ENCODE measurements at regions not wholly inside any gene's neighbourhood (a gene's known extent, or its start where the extent isn't known, plus 50 kb on each side); places are given as distances from the start of the nearest gene placed in this dataset.

DNA sequence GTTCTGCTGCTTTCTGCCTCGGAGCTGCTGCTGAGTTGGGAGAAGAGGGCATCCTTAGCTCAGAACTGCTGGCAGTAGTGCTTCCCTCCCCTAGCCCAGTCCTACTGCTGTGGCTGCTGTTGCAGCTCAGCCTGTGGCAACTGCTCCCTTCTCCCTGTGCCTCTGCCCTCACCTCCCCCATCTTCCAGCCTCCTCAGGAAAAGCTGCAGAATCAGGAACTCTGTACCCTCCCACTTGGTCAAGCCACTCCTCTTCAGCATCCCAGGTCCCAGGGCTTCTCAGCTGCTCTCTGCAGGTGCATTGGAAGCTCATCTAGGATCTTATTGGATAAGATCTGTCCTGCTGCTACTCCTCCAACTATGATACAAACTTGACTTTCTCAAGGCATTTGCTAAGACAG lies 316.7 kb downstream of the BRINP2 start:
- TF ChIP-seq EGR1 (IDR thresholded peaks at IDR 0.05) (no peak), RAD21 (IDR thresholded peaks at IDR 0.05; ENCODE audit: low read depth) (no peak), NFIC (IDR thresholded peaks at IDR 0.05) (no peak), YY1 (IDR thresholded peaks at IDR 0.05; ENCODE audit: low read depth) (no peak), TEAD4 (IDR thresholded peaks at IDR 0.05) (no peak), ZBTB7A (IDR thresholded peaks at IDR 0.05; ENCODE audit: low read depth) (no peak), TAF1 (IDR thresholded peaks at IDR 0.05; ENCODE audit: low read depth) (no peak), TCF12 (IDR thresholded peaks at IDR 0.05; ENCODE audit: low read depth) (no peak), EP300 (IDR thresholded peaks at IDR 0.05; ENCODE audit: borderline replicate concordance) (no peak), CEBPB (IDR thresholded peaks at IDR 0.05) (no peak), CREB1 (IDR thresholded peaks at IDR 0.05; ENCODE audit: low read depth) (no peak), FOXM1 (IDR thresholded peaks at IDR 0.05; ENCODE audit: borderline replicate concordance, low read depth) (no peak)
- TF ChIP-seq, protein P1, sequence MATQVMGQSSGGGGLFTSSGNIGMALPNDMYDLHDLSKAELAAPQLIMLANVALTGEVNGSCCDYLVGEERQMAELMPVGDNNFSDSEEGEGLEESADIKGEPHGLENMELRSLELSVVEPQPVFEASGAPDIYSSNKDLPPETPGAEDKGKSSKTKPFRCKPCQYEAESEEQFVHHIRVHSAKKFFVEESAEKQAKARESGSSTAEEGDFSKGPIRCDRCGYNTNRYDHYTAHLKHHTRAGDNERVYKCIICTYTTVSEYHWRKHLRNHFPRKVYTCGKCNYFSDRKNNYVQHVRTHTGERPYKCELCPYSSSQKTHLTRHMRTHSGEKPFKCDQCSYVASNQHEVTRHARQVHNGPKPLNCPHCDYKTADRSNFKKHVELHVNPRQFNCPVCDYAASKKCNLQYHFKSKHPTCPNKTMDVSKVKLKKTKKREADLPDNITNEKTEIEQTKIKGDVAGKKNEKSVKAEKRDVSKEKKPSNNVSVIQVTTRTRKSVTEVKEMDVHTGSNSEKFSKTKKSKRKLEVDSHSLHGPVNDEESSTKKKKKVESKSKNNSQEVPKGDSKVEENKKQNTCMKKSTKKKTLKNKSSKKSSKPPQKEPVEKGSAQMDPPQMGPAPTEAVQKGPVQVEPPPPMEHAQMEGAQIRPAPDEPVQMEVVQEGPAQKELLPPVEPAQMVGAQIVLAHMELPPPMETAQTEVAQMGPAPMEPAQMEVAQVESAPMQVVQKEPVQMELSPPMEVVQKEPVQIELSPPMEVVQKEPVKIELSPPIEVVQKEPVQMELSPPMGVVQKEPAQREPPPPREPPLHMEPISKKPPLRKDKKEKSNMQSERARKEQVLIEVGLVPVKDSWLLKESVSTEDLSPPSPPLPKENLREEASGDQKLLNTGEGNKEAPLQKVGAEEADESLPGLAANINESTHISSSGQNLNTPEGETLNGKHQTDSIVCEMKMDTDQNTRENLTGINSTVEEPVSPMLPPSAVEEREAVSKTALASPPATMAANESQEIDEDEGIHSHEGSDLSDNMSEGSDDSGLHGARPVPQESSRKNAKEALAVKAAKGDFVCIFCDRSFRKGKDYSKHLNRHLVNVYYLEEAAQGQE (IDR thresholded peaks at IDR 0.05; ENCODE audit: low read depth) = no peak
- TF ChIP-seq, protein P2, sequence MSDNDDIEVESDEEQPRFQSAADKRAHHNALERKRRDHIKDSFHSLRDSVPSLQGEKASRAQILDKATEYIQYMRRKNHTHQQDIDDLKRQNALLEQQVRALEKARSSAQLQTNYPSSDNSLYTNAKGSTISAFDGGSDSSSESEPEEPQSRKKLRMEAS (IDR thresholded peaks at IDR 0.05) = no peak
- TF ChIP-seq, protein P3, sequence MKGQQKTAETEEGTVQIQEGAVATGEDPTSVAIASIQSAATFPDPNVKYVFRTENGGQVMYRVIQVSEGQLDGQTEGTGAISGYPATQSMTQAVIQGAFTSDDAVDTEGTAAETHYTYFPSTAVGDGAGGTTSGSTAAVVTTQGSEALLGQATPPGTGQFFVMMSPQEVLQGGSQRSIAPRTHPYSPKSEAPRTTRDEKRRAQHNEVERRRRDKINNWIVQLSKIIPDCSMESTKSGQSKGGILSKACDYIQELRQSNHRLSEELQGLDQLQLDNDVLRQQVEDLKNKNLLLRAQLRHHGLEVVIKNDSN (IDR thresholded peaks at IDR 0.05) = no peak

DNA sequence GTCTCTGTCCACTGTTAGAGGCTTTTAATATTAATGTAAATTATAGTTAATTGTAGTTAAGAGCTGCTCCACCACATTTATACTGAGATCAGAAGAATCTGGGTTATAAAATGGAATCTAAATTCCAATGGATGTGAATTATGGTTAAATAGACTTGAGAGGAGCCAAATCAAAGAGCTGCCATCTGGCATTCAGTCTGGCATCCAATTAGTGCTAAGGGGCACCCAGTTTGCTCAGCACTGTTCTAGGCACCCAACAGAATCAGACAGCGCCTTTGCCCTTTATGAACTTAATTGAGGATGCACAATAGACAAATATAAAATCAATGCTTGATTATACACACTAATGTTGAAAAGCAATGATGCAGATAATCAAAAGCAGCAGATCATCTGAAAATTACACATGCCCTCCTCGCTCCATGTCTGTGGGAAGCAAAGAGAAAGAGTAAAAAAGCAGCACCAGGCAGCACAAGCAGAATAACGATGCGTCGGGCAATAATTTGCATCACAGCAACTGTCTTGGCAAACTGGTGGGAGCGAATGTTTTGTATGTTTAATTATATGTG lies 310.1 kb downstream of the BRINP2 start:
- no peak for TF ChIP-seq TAF1 (IDR thresholded peaks at IDR 0.05; ENCODE audit: low read depth)
- TF ChIP-seq TCF12 (IDR thresholded peaks at IDR 0.05; ENCODE audit: low read depth) = no peak
- TF ChIP-seq CREB1 (IDR thresholded peaks at IDR 0.05; ENCODE audit: low read depth) = no peak
- TF ChIP-seq FOXM1 (IDR thresholded peaks at IDR 0.05; ENCODE audit: borderline replicate concordance, low read depth) = no peak
- TF ChIP-seq, protein P2 (IDR thresholded peaks at IDR 0.05) = no peak
- TF ChIP-seq RAD21 (IDR thresholded peaks at IDR 0.05; ENCODE audit: low read depth) = no peak
- no peak for TF ChIP-seq NFIC (IDR thresholded peaks at IDR 0.05)
- TF ChIP-seq CEBPB (IDR thresholded peaks at IDR 0.05) = no peak
- TF ChIP-seq, protein P3 (IDR thresholded peaks at IDR 0.05) = no peak
- TF ChIP-seq ZBTB7A (IDR thresholded peaks at IDR 0.05; ENCODE audit: low read depth) = no peak

DNA sequence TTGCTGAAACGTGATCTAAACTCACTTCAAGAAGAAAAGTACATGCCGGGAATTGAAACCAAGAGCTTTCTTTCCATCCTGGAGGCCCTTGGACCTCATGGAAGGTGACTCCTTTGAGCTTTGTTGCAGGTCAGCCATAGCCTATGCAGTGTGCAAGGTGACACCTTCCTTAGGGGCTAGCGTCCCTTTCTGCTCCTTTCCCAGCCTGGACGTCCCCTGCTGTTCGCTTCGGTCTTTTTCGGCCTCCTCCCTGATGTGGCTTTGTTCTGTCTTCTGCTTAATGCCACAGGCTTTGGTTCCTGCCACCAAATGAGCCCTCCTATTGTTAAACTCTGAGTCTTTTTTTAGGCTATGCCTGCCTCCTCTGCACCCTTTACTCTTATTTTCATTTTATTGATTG lies 308.8 kb downstream of the BRINP2 start:
- TF ChIP-seq CEBPB (IDR thresholded peaks at IDR 0.05) = no peak
- no peak for TF ChIP-seq CREB1 (IDR thresholded peaks at IDR 0.05; ENCODE audit: low read depth)
- TF ChIP-seq, protein P3 (IDR thresholded peaks at IDR 0.05) = no peak
- TF ChIP-seq, protein P1 (IDR thresholded peaks at IDR 0.05; ENCODE audit: low read depth) = no peak

DNA sequence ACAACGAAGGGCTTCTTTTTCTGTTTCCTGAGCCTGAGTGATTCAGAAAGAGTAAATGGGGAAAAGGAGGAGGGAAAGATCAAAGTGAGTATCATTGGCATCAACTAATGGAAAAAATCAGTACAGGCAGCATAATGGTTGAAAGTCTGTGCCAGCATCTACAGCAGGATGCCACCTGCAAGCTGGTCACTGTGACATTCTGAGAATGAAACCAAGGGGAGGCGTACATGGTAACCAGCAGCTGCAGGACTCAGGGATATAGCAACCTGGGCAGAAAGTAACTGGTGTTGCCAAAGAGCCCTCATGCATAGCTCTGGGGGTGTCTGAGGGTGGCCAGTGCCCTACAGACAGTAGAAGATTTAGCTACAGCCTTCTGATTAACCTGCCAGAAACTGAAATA lies 305.9 kb downstream of the BRINP2 start:
- TF ChIP-seq RAD21 (IDR thresholded peaks at IDR 0.05; ENCODE audit: low read depth) (no peak), TAF1 (IDR thresholded peaks at IDR 0.05; ENCODE audit: low read depth) (no peak), ZBTB7A (IDR thresholded peaks at IDR 0.05; ENCODE audit: low read depth) (no peak), TCF12 (IDR thresholded peaks at IDR 0.05; ENCODE audit: low read depth) (no peak), NFIC (IDR thresholded peaks at IDR 0.05) (no peak), CEBPB (IDR thresholded peaks at IDR 0.05) (no peak)
- TF ChIP-seq, protein P1 (IDR thresholded peaks at IDR 0.05; ENCODE audit: low read depth) = no peak
- TF ChIP-seq, protein P3 (IDR thresholded peaks at IDR 0.05) = no peak
- TF ChIP-seq, protein P2 (IDR thresholded peaks at IDR 0.05) = no peak
